ENCODE measurements at regions not wholly inside any gene's neighbourhood (a gene's known extent, or its start where the extent isn't known, plus 50 kb on each side); places are given as distances from the start of the nearest gene placed in this dataset.

DNA sequence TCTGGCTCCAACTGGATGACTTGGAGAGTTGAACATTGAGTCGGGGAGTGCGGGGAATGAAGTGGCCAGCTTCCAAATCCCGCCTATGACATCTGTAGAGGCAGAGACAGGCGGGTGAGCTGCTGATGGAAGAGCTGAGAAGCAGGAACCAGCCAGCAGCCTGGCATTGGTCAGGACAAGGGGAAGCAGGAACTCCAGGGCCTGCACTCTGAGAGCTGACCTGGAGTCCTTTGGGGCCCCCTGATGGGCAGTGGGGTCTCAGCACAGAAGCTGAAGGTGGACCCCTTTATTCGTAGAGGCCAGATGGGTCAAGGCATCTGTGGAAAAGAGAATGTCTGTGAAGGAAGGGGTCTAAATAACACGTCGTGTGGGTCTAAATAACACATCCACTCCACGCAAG, 57.0 kb downstream of the SEC61G start:
- no peak for DNase-seq

- DNase-seq, result no peak
Measured at GRCh38 chr7:54699715-54700114, 59.3 kb downstream of the SEC61G start.

GRCh38 chr7:54697659-54698186, 61.3 kb downstream of the SEC61G start:
- no peak for DNase-seq

GRCh38 chr7:54690892-54691291, 68.1 kb downstream of the SEC61G start:
- DNase-seq, result no peak

- DNase-seq, result no peak
Measured at GRCh38 chr7:54690050-54690443, 69.0 kb downstream of the SEC61G start.

DNA sequence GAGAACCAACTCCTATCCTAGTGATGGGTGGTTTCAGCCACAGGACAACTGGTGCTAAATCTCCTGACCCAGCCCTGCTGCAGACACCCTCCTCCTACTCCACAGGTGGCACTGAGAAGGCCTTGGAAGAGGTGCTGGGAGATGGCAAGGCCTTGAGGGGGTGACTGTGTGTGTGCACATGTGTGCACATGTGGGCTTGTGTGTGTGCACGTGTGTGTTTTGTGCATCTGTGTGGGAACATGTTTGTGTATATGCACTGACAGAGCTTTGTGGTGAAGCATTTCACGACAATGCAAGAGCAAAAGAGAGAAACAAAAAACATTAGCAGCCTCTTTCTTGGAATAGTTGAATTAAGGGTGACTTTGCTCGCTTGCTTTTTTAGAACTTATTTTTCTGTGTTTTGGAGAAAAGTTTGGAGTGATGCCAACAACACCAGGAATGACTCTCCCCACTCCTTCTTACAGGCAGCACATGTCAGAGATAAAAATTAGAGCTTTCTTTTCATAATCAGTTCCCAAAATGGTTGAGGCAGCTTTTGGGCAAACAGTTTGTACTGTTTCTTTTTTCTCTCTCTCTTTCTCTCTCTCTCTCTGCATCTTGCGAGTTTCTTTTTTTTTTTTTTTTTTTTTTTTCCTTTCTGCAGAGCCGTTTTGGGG, 69.5 kb downstream of the SEC61G start:
- no peak for DNase-seq

GRCh38 chr7:54687462-54688212, 71.4 kb downstream of the SEC61G start:
- no peak for DNase-seq

DNA sequence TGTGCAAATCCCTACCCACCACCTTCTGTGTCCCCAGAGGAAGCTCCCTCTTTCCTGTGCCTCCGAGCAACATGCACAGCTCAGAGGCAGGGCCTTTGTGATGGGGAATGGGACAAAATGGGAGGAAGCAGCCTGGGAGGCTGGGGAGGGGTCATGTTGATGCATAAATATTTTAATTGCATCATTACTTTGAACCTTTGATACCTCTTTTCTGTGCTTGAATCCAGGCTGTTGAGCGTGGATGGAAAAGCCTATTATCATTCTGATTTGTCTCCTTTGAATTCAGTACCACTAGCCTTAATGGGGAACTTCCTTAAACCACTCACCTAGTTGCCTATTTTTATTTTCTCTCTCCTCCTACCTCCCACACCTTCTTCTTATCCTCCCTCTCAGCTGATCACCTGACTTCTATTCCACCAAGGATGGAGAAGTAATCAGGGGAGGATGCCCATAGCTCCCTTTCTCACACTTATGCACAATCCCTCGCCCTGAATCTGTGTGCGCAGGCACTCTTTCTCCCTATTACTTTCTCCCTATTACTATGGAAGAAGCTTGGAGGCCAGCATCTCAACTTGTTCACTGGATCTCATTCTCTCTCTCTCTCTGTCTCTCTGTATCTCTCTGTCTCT, 78.5 kb downstream of the SEC61G start:
- DNase-seq, result no peak

GRCh38 chr7:54679490-54679817, 79.6 kb downstream of the SEC61G start:
- no peak for DNase-seq

- no peak for DNase-seq
Measured at GRCh38 chr7:54678763-54679489, 80.1 kb downstream of the SEC61G start.

DNA sequence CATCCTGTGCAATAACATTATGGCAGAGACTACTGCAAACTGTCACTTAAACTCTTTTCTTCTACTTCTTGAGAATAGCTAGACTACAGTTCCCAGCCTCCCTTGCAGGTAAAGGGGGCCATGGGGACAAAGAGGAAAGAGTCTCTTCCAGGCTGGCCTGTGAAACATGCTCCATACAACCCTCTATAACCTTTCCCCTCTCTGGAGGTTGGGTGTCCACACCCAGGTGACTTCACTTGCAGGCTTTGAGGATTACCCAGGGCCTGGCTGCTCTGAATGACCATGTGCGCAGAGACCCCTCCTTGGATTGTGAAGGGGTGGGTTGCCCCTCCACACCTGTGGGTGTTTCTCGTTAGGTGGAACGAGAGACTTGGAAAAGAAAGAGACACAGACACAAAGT, 84.1 kb downstream of the SEC61G start:
- DNase-seq, result no peak

DNA sequence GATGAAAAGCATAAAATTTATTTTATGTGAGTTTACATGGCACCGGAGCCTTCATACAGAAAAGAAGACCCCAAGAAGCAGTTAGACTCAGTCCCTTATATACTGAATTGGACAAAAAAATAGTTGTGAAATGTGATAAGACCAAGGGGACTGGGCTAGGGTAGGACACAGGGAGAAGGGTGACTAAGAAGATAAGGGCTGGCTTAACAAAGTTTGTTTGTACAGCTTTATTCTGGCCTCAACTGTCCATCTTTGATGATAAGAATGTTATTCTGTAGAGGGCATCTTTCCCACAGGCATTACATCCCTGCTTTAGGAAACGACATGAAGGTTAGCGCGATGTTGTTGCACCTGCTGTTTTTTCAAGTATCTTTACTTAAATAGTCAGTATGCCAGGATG, 86.5 kb downstream of the SEC61G start:
- no peak for DNase-seq

- peak; percentile 48 for DNase-seq
Measured at GRCh38 chr7:54664235-54665228, 94.5 kb downstream of the SEC61G start.

DNA sequence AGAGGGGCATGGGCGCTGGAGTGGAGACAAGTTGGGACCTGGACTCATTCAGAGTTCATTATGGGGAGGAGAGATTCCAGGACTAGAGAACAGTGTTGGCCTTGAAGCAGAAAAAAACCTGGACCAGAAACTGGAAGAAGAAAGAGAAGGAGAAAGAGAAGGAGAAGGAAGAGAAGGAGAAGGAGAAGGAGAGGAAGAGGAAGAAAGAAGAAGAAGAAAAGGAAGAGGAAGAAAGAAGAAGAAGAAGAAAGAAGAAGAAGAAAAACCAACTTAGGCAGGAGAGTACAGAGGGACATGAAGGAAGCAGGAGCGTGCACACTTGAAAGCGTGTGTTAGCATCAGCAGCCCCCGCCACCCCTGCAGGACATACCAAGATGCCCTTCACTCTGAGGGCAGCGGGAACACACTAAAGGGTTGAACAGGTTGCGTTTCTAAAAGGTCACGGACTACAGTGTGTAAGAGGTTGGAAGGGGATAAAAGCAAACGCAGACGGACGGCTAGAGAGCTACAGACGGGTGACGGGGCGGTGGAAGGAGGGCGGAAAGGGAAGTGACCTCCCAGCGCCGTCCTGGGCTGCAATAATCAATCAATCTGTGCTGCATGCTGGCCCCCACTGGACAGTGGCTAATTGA, 95.3 kb downstream of the SEC61G start:
- DNase-seq, result no peak

DNA sequence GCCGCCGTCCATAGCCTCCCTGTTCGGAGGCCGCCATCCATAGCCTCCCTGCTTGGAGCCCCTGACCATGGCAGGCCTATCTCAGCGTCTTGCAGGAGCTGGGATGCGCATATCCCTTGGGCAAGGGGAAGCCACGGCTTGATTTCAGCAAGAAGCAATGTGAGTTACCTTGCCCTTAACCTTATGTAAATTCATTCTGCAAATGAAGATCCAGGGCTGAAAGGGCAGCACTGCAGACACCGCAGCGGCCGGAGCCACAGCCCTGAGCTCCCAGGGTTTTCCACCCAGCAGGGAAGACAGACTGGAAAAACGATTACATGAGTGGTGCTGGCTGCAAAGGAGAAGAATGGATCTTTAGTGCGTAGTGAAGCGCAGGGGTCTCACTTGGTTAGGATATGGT, 95.8 kb downstream of the SEC61G start:
- DNase-seq, result no peak

GRCh38 chr7:54662701-54663100, 96.3 kb downstream of the SEC61G start:
- no peak for DNase-seq

- no peak for DNase-seq
Measured at GRCh38 chr7:54653905-54654304, 105.1 kb downstream of the SEC61G start.

GRCh38 chr7:54643064-54643463, 100.9 kb downstream of the VSTM2A start:
- no peak for DNase-seq

DNA sequence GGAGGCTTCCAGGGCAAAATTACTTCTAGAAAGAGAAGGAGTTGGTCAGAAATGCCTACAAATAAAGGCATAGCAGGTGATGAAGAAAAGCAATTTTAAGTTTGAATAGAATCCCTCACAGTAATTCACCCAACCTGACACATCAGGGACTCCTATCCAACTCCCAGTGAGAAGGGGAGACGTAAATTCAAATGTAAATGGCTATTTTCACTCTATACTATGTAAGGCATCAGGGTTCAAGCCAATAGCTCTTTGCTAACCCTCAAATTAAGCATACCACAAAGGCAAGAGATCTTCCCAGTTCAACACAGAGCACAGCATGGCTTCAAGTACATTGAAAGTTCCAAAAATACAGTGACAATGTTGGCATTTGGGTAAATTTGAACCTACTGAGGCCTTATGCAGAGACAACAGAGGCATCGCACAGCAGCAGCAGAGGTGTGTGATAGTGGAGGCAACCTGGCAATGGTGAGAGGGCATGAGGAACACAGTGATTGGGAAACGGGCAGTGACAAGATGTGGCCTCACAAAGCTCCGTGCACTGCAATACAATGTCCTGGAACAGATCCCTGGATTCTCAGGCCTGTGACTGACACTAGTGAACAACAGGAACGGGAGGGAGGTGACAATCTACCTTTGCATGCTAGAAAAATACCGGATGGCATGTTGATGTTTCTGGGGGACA, 95.7 kb downstream of the VSTM2A start:
- DNase-seq, result no peak

DNA sequence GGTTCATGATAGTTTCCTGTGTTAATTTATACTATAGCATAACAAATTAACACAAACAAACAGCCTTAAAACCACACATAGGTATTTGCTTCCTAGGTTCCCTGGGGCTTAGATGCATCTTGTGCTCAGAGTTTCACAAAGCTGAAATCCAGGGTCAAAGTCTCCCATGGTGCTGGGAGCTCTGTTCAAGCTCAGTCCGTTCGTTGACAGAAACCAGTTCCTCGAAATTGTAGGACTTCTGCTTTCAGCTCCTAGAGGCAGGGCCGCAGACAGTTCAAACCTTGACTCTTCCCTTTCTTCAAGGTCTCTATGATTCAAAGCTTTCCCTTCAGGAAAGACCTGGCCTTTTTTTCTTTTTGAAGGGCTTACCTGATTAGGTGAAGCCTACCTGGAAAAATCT, 90.5 kb downstream of the VSTM2A start:
- no peak for DNase-seq

- DNase-seq, result no peak
Measured at GRCh38 chr7:54629771-54630170, 87.6 kb downstream of the VSTM2A start.
